Neural progenitor cell (in vitro differentiated cells): ENCODE measurements at regions not wholly inside any gene's neighbourhood (a gene's known extent, or its start where the extent isn't known, plus 50 kb on each side); places are given as distances from the start of the nearest gene placed in this dataset.

Experiments
- DNase-seq: peaks from one replicate; pipeline ENCODE4 v3.0.0-alpha.2; 2016; ENCODE audit warnings: low spot score
- H2AFZ ChIP-seq: fragments of 200-600 bp; sonication (generic); replicated peaks from 2 replicates; pipeline ENCODE4 v1.6.1; 2016; ENCODE audit warnings: antibody characterized with exemption
- H3F3A ChIP-seq: fragments of 200-600 bp; sonication (generic); 2 replicates; pipeline ENCODE4 v1.6.1; 2016; ENCODE audit warnings: antibody characterized with exemption, low read depth
- H3K27ac ChIP-seq: fragments of 200-600 bp; sonication (generic); 2 replicates; pipeline ENCODE4 v1.5.1; 2016; ENCODE audit warnings: mild to moderate bottlenecking
- H3K27me3 ChIP-seq: fragments of 200-600 bp; sonication (generic); 2 replicates; pipeline ENCODE4 v1.6.1; 2016; ENCODE audit warnings: mild to moderate bottlenecking, moderate library complexity
- H3K36me3 ChIP-seq: fragments of 200-600 bp; sonication (generic); 2 replicates; pipeline ENCODE4 v1.5.1; 2016
- H3K4me1 ChIP-seq: fragments of 200-600 bp; sonication (generic); 2 replicates; pipeline ENCODE4 v1.6.1; 2016; ENCODE audit warnings: mixed run types
- H3K4me2 ChIP-seq: fragments of 200-600 bp; sonication (generic); 2 replicates; pipeline ENCODE4 v1.6.1; 2016
- H3K4me3 ChIP-seq: fragments of 200-600 bp; sonication (generic); 2 replicates; pipeline ENCODE4 v1.5.1; 2016
- H3K79me2 ChIP-seq: fragments of 200-600 bp; sonication (generic); 2 replicates; pipeline ENCODE4 v1.6.1; 2016; ENCODE audit warnings: low read depth
- H3K9ac ChIP-seq: fragments of 200-600 bp; sonication (generic); 2 replicates; pipeline ENCODE4 v1.6.1; 2016
- H3K9me3 ChIP-seq: fragments of 200-600 bp; sonication (generic); 2 replicates; pipeline ENCODE4 v1.5.1; 2016; ENCODE audit warnings: low read depth
- H4K20me1 ChIP-seq: fragments of 200-600 bp; sonication (generic); 2 replicates; pipeline ENCODE4 v1.6.1; 2016; ENCODE audit warnings: low read depth
- H3K27ac Mint-ChIP-seq: 3 replicates; pipeline ENCODE4 v1.8.0; 2021; ENCODE audit warnings: mixed read lengths
- H3K27me3 Mint-ChIP-seq: 2 replicates; pipeline ENCODE4 v1.8.0; 2022; ENCODE audit warnings: low read depth, mild to moderate bottlenecking, inconsistent platforms, moderate library complexity, mixed read lengths; ENCODE audit not compliant: insufficient read depth
- H3K36me3 Mint-ChIP-seq: 3 replicates; pipeline ENCODE4 v1.8.0; 2021; ENCODE audit warnings: mixed read lengths
- H3K4me1 Mint-ChIP-seq: 3 replicates; pipeline ENCODE4 v1.8.0; 2021; ENCODE audit warnings: mixed read lengths
- H3K4me3 Mint-ChIP-seq: 3 replicates; pipeline ENCODE4 v1.8.0; 2021; ENCODE audit warnings: mild to moderate bottlenecking, moderate library complexity, mixed read lengths
- H3K9me3 Mint-ChIP-seq: 3 replicates; pipeline ENCODE4 v1.8.0; 2020; ENCODE audit warnings: mixed read lengths
- CTCF ChIP-seq: fragments of 200-600 bp; sonication (generic); IDR thresholded peaks from 2 replicates; pipeline ENCODE4 v1.5.1; 2017; ENCODE audit warnings: antibody characterized with exemption, mild to moderate bottlenecking
- EZH2 ChIP-seq: fragments of 200-600 bp; sonication (generic); IDR thresholded peaks from 2 replicates; pipeline ENCODE4 v1.6.1; 2017; ENCODE audit warnings: antibody characterized with exemption, mild to moderate bottlenecking, moderate library complexity
- EZH2phosphoT487 ChIP-seq: fragments of 200-600 bp; sonication (generic); IDR thresholded peaks from 2 replicates; pipeline ENCODE4 v1.6.1; 2017; ENCODE audit warnings: antibody characterized with exemption

- Histone ChIP-seq H3F3A (peaks cover 6% of the 10 kb centered on the region), H3K27ac (no peak overlapping the region), H3K27me3 (no peaks in the 10 kb centered on the region), H2AFZ (no peak overlapping the region), H3K9me3 (no peaks in the 10 kb centered on the region), H3K36me3 (no peaks in the 10 kb centered on the region), H3K9ac (no peak overlapping the region), H3K79me2 (no peaks in the 10 kb centered on the region), H3K4me2 (no peak overlapping the region), H3K4me1 (peaks cover 19% of the 10 kb centered on the region), H3K4me3 (no peak overlapping the region), H4K20me1 (no peaks in the 10 kb centered on the region)
- H3K36me3 Mint-ChIP-seq: no peaks in the 10 kb centered on the region
- TF ChIP-seq CTCF (no peak), EZH2 (no peak), EZH2phosphoT487 (no peak)
- peaks cover 6% of the 10 kb centered on the region for H3K9me3 Mint-ChIP-seq
- DNase-seq: no peak
- H3K27ac Mint-ChIP-seq: no peak overlapping the region
- peaks cover 4% of the 10 kb centered on the region for H3K27me3 Mint-ChIP-seq
- H3K4me3 Mint-ChIP-seq: no peak overlapping the region
- peaks cover 14% of the 10 kb centered on the region for H3K4me1 Mint-ChIP-seq
These were observed 739.4 kb downstream of the IRX1 start for GRCh38 chr5:4335078-4335477.

- Histone ChIP-seq H3K36me3 (no peaks in the 10 kb centered on the region), H3K79me2 (no peaks in the 10 kb centered on the region), H3K9me3 (no peaks in the 10 kb centered on the region), H3K27me3 (no peaks in the 10 kb centered on the region), H3K4me2 (peak overlapping the region; percentile 63), H3K27ac (no peak overlapping the region), H3F3A (peaks cover 6% of the 10 kb centered on the region), H3K4me3 (no peak overlapping the region), H2AFZ (no peak overlapping the region), H3K9ac (no peak overlapping the region), H3K4me1 (peaks cover 19% of the 10 kb centered on the region), H4K20me1 (no peaks in the 10 kb centered on the region)
- Mint-ChIP-seq H3K36me3 (no peaks in the 10 kb centered on the region), H3K27ac (no peak overlapping the region), H3K9me3 (peaks cover 7% of the 10 kb centered on the region), H3K27me3 (peaks cover 4% of the 10 kb centered on the region), H3K4me1 (peaks cover 19% of the 10 kb centered on the region), H3K4me3 (no peak overlapping the region)
- peak; percentile 86 for DNase-seq
- TF ChIP-seq EZH2phosphoT487 (no peak), CTCF (no peak), EZH2 (no peak)
These were observed 741.9 kb downstream of the IRX1 start for GRCh38 chr5:4337519-4337918.

GRCh38 chr5:4339949-4340348 lies 744.3 kb downstream of the IRX1 start:
- Histone ChIP-seq H3K9me3 (no peaks in the 10 kb centered on the region), H2AFZ (no peak overlapping the region), H3K9ac (no peak overlapping the region), H3K4me1 (peaks cover 19% of the 10 kb centered on the region), H3K4me3 (no peak overlapping the region), H3K27ac (no peak overlapping the region), H3K4me2 (no peak overlapping the region), H3F3A (peaks cover 6% of the 10 kb centered on the region), H3K79me2 (no peaks in the 10 kb centered on the region), H3K27me3 (no peaks in the 10 kb centered on the region), H4K20me1 (no peaks in the 10 kb centered on the region), H3K36me3 (no peaks in the 10 kb centered on the region)
- H3K27ac Mint-ChIP-seq: no peak overlapping the region
- TF ChIP-seq CTCF: no peak
- TF ChIP-seq EZH2: no peak
- no peak for TF ChIP-seq EZH2phosphoT487
- H3K36me3 Mint-ChIP-seq: no peaks in the 10 kb centered on the region
- DNase-seq: no peak
- peaks cover 24% of the 10 kb centered on the region for H3K4me1 Mint-ChIP-seq
- no peak overlapping the region for H3K4me3 Mint-ChIP-seq
- peaks cover 4% of the 10 kb centered on the region for H3K27me3 Mint-ChIP-seq
- peaks cover 7% of the 10 kb centered on the region for H3K9me3 Mint-ChIP-seq

- DNase-seq: no peak
- H3K27ac ChIP-seq: no peak overlapping the region
- no peaks in the 10 kb centered on the region for H3K27me3 Mint-ChIP-seq
- H3K36me3 ChIP-seq: no peaks in the 10 kb centered on the region
- H3F3A ChIP-seq: no peaks in the 10 kb centered on the region
- peaks cover 11% of the 10 kb centered on the region for H3K4me1 Mint-ChIP-seq
- H3K27me3 ChIP-seq: no peaks in the 10 kb centered on the region
- H3K9me3 ChIP-seq: no peaks in the 10 kb centered on the region
- no peak overlapping the region for H3K9ac ChIP-seq
- H4K20me1 ChIP-seq: no peaks in the 10 kb centered on the region
- H3K4me3 ChIP-seq: no peak overlapping the region
- H3K9me3 Mint-ChIP-seq: no peaks in the 10 kb centered on the region
- TF ChIP-seq EZH2: no peak
- TF ChIP-seq EZH2phosphoT487: no peak
- no peak for TF ChIP-seq CTCF
- no peak overlapping the region for H3K4me2 ChIP-seq
- no peaks in the 10 kb centered on the region for H3K79me2 ChIP-seq
- no peak overlapping the region for H3K27ac Mint-ChIP-seq
- H3K4me3 Mint-ChIP-seq: no peak overlapping the region
- H2AFZ ChIP-seq: no peak overlapping the region
- H3K36me3 Mint-ChIP-seq: no peaks in the 10 kb centered on the region
- H3K4me1 ChIP-seq: no peaks in the 10 kb centered on the region
These were observed 750.2 kb downstream of the IRX1 start for GRCh38 chr5:4345850-4346249.
